ENCODE measurements at regions not wholly inside any gene's neighbourhood (a gene's known extent, or its start where the extent isn't known, plus 50 kb on each side); places are given as distances from the start of the nearest gene placed in this dataset.

DNA sequence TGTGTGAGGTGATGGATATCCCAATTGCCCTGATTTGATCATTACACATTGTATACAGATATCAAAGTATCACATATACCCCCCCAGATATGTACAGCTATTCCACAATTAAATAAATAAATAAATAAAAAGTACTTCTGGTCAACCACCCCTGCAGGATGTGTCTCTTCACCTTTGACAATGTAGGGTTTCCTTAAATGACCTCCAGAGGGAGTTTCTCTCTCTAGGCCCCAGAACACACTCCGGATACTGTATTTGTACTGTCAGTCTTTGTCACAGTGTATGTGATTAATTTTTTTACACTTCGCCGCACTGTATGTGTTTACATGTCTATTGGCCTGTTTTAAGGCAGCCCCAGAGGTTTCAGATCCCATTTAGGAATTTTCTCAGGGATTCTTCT is 123.6 kb downstream of the ADCYAP1R1 start:
- TF ChIP-seq, protein P1, sequence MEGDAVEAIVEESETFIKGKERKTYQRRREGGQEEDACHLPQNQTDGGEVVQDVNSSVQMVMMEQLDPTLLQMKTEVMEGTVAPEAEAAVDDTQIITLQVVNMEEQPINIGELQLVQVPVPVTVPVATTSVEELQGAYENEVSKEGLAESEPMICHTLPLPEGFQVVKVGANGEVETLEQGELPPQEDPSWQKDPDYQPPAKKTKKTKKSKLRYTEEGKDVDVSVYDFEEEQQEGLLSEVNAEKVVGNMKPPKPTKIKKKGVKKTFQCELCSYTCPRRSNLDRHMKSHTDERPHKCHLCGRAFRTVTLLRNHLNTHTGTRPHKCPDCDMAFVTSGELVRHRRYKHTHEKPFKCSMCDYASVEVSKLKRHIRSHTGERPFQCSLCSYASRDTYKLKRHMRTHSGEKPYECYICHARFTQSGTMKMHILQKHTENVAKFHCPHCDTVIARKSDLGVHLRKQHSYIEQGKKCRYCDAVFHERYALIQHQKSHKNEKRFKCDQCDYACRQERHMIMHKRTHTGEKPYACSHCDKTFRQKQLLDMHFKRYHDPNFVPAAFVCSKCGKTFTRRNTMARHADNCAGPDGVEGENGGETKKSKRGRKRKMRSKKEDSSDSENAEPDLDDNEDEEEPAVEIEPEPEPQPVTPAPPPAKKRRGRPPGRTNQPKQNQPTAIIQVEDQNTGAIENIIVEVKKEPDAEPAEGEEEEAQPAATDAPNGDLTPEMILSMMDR (conservative IDR thresholded peaks at IDR 0.05): peak; percentile 54
- TF ChIP-seq ZFX (IDR thresholded peaks at IDR 0.05): no peak

Measured in C4-2B (cell line).